Ishikawa (cell line): ENCODE measurements at regions not wholly inside any gene's neighbourhood (a gene's known extent, or its start where the extent isn't known, plus 50 kb on each side); places are given as distances from the start of the nearest gene placed in this dataset.

Experiments
- EP300 ChIP-seq: IDR thresholded peaks from 2 replicates; pipeline ENCODE4 v1.6.1; 2012; ENCODE audit warnings: borderline replicate concordance
- RAD21 ChIP-seq: IDR thresholded peaks from 2 replicates; pipeline ENCODE4 v1.6.1; 2012; ENCODE audit warnings: low read depth

DNA sequence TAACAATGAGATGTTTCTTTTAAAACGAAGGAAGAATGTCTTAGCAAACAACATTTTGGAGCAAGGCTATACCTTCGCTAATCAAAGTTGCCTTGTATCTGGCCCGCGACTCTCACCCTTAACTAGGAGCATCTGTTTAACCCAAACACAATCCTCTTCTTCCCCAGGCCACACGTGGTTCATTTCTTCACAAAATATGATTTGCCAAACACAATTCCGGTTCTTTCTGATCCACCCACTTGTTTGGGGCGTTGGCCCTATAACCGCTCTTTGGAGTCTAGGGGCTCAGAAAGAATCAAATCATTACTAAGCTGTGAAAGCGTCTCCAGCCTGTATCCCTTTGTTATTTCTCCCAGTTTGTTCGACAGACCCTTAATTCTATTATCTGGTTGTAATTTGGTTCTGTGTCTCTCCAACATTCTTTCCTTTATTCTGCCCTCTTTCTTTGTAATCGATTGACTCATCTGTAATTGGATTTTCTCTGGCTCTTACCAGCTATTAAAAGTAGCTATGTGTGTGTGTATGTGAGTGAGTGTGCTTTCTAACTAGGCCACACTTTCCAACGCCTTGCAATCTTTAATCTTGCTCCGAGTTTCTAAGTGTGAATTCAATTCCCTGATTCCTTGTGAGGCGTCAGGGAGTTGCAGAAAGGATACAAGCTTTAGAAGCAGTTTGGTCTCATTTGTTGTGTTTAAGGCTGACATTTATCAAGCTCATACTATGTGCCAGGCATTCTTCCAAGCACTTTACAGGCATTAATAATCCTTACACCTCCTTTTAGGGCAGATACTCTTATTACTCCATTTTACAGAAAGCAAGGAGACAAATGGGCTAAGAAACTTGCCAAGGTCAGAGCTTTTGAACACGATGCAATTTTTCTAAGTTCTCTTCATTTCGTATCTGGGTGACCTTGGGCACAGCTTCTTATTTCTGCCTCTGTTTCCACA lies 138.6 kb upstream of the CPEB2 start:
- TF ChIP-seq RAD21: no peak
- no peak for TF ChIP-seq EP300
